PFSK-1 (cell line): ENCODE measurements at regions not wholly inside any gene's neighbourhood (a gene's known extent, or its start where the extent isn't known, plus 50 kb on each side); places are given as distances from the start of the nearest gene placed in this dataset.

ENCODE experiments used
- FOXP2 ChIP-seq: optimal IDR thresholded peaks from 2 replicates; pipeline ENCODE3; 2011; ENCODE audit warnings: borderline replicate concordance, control low read depth, inconsistent platforms; ENCODE audit not compliant: insufficient read depth; ENCODE audit errors: extremely low read length, extremely low read depth
- POLR2AphosphoS5 ChIP-seq: IDR thresholded peaks from 2 replicates; pipeline ENCODE4 v1.6.1; 2012; ENCODE audit warnings: low read depth, mild to moderate bottlenecking, control low read depth, low read length, moderate library complexity
- REST ChIP-seq, 2 experiments: IDR thresholded peaks; 2 replicates each; pipeline versions ENCODE4 v1.6.1 to v1.8.0; 2011 to 2012; ENCODE audit warnings: low read depth in 2 of 2, low read length in 2 of 2, control low read depth in 1 of 2, inconsistent platforms in 1 of 2, mild to moderate bottlenecking in 1 of 2, moderate library complexity in 1 of 2; ENCODE audit not compliant: insufficient read depth in 1 of 2
- SIN3A ChIP-seq: IDR thresholded peaks from 2 replicates; pipeline ENCODE4 v1.6.1; 2012; ENCODE audit warnings: mild to moderate bottlenecking, low read length, moderate library complexity, borderline replicate concordance; ENCODE audit not compliant: insufficient read depth
- TAF1 ChIP-seq: IDR thresholded peaks from 2 replicates; pipeline ENCODE4 v1.6.1; 2012; ENCODE audit warnings: low read length, control low read depth, borderline replicate concordance; ENCODE audit not compliant: insufficient read depth

DNA sequence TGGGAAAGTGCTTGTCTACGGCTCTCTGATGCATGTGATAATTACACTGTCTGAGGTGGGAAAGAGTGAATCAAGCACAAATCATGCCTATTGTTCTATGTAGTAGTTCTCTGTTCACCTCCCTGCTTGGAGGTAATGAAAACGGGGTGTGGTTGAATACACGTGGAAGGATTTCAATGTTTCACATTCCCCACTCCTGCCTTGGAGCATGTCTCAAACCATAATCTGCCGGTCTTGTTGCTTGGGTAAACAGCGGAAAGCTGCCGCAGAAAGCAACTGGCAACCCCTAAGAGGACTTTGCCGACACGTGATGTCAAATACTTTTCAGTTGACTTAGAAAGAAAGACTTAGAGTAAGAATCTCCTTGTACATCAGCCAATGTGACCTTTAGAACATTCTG, 63.5 kb upstream of the MOCS2 start:
- TF ChIP-seq REST (IDR thresholded peaks at IDR 0.05; ENCODE audit: insufficient read depth in 1 of 2, low read depth in 2 of 2, low read length in 2 of 2) (no peak), TAF1 (no peak), SIN3A (no peak), POLR2AphosphoS5 (no peak)

- TF ChIP-seq POLR2AphosphoS5 (no peak), REST (IDR thresholded peaks at IDR 0.05; ENCODE audit: insufficient read depth in 1 of 2, low read depth in 2 of 2, low read length in 2 of 2) (no peak), TAF1 (no peak), SIN3A (no peak), FOXP2 (no peak)
These were observed 69.3 kb upstream of the MOCS2 start for GRCh38 chr5:53178830-53179229.

DNA sequence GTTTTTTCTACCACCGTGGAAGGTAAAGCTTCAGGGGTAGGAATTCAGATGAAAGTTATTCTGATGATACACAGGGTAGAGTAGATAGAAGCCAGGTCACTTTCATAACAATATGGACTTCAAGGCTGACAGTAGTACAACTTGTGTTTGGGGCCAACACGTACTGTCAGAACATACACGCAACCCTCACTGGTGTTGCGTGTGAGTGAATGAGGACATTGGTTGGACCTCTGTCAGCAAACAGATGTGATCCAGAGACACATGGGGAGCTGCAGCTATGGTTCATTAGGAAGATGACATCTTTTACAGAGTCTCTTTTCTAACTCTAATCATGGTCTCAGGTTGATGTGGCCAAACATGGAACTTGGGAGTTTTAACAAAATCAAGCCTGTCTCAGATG, 70.1 kb upstream of the MOCS2 start:
- TF ChIP-seq SIN3A (no peak), REST (IDR thresholded peaks at IDR 0.05; ENCODE audit: insufficient read depth in 1 of 2, low read depth in 2 of 2, low read length in 2 of 2) (no peak), POLR2AphosphoS5 (no peak), FOXP2 (no peak), TAF1 (no peak)

DNA sequence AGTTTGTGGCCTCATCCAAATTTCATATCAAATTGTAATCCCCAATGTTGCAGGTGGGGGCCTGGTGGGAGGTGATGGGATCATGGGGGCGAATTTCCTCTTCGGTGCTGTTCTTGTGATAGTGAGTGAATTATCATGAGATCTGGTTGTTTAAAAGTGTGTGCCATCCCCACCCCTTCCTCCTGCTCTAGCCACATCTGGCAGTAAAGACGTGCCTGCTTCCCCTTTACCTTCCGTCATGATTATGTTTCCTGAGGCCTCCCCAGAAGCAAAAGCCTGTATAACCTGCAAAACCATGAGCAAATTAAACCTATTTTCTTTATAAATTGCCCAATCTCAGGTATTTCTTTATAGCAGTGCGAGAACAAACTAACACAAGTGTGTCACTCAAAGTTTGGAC, 71.0 kb upstream of the MOCS2 start:
- TF ChIP-seq SIN3A (no peak), POLR2AphosphoS5 (no peak), REST (IDR thresholded peaks at IDR 0.05; ENCODE audit: insufficient read depth in 1 of 2, low read depth in 2 of 2, low read length in 2 of 2) (no peak), TAF1 (no peak), FOXP2 (no peak)

DNA sequence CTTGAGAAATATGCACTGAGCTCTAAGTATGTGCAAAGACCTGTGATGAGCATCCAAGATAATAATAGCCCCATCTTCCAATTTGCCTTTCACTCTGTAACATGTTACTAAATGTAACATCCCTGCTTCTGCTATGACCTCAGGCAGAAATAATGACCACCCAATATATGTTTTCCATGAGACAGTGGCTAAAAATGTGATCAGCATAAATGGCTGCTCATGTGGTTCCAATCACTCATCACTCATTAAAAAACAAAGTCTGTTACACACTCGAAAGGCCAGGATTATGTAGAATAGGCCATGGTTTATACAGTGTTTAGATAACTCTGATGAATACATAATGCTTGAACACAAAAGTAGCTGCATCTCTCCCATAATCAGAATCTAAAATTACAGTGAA, 71.4 kb upstream of the MOCS2 start:
- TF ChIP-seq REST (IDR thresholded peaks at IDR 0.05; ENCODE audit: insufficient read depth in 1 of 2, low read depth in 2 of 2, low read length in 2 of 2) = no peak
- no peak for TF ChIP-seq FOXP2
- TF ChIP-seq POLR2AphosphoS5 = no peak
- no peak for TF ChIP-seq SIN3A
- TF ChIP-seq TAF1 = no peak
